ENCODE measurements at regions not wholly inside any gene's neighbourhood (a gene's known extent, or its start where the extent isn't known, plus 50 kb on each side); places are given as distances from the start of the nearest gene placed in this dataset.

GRCh38 chr2:183522489-183523266, 398.4 kb downstream of the NUP35 start:
- TF ChIP-seq EZH2 (IDR thresholded peaks at IDR 0.05; ENCODE audit: low read length): no peak
- TF ChIP-seq, protein P1, sequence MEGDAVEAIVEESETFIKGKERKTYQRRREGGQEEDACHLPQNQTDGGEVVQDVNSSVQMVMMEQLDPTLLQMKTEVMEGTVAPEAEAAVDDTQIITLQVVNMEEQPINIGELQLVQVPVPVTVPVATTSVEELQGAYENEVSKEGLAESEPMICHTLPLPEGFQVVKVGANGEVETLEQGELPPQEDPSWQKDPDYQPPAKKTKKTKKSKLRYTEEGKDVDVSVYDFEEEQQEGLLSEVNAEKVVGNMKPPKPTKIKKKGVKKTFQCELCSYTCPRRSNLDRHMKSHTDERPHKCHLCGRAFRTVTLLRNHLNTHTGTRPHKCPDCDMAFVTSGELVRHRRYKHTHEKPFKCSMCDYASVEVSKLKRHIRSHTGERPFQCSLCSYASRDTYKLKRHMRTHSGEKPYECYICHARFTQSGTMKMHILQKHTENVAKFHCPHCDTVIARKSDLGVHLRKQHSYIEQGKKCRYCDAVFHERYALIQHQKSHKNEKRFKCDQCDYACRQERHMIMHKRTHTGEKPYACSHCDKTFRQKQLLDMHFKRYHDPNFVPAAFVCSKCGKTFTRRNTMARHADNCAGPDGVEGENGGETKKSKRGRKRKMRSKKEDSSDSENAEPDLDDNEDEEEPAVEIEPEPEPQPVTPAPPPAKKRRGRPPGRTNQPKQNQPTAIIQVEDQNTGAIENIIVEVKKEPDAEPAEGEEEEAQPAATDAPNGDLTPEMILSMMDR (optimal IDR thresholded peaks at IDR 0.05 in 1 of 3, IDR thresholded peaks at IDR 0.05 in 1 of 3, conservative IDR thresholded peaks at IDR 0.05 in 1 of 3; ENCODE audit: extremely low read depth in 1 of 3, insufficient read depth in 2 of 3, low read length in 3 of 3): no peak
- Histone ChIP-seq H2AFZ (ENCODE audit: control insufficient read depth, low read length) (no peak overlapping the region), H3K4me2 (ENCODE audit: control insufficient read depth, extremely low read depth, insufficient read depth, low read depth, low read length) (no peak overlapping the region), H3K9me1 (ENCODE audit: control insufficient read depth, extremely low read depth, insufficient read depth, low read length) (no peaks in the 10 kb centered on the region), H3K4me3 (ENCODE audit: control insufficient read depth in 2 of 3, extremely low read depth in 1 of 3, insufficient read depth in 2 of 3, low read depth in 1 of 3, low read length in 3 of 3) (no peak overlapping the region), H3K9me3 (ENCODE audit: control insufficient read depth, low read depth, low read length) (no peaks in the 10 kb centered on the region), H3K27ac (ENCODE audit: control insufficient read depth, insufficient read depth, low read length) (no peak overlapping the region), H3K9ac (ENCODE audit: control insufficient read depth, extremely low read depth, insufficient read depth, low read length) (no peak overlapping the region), H3K27me3 (ENCODE audit: control insufficient read depth, extremely low read depth, insufficient read depth, low read length) (no peaks in the 10 kb centered on the region), H3K4me1 (ENCODE audit: control insufficient read depth, extremely low read depth, insufficient read depth, low read length) (no peaks in the 10 kb centered on the region), H3K79me2 (ENCODE audit: control insufficient read depth, insufficient read depth, low read length) (no peaks in the 10 kb centered on the region), H3K36me3 (ENCODE audit: control insufficient read depth in 2 of 2, extremely low read depth in 1 of 2, insufficient read depth in 2 of 2, low read length in 2 of 2) (no peaks in the 10 kb centered on the region), H4K20me1 (ENCODE audit: control insufficient read depth, extremely low read depth, insufficient read depth, low read length) (no peaks in the 10 kb centered on the region)
- dilution Hi-C loops (cut with MboI; ENCODE audit: extremely low pct_ligation_motif_present, low sequenced_read_pairs): no loop called here
- FAIRE-seq: no peak
- no peak for DNase-seq (ENCODE audit: low read depth, low spot score)

GRCh38 chr2:183530333-183530901, 406.2 kb downstream of the NUP35 start:
- DNase-seq (ENCODE audit: low read depth, low spot score) (no peak), FAIRE-seq (no peak)
- Histone ChIP-seq H2AFZ (ENCODE audit: control insufficient read depth, low read length) (no peak overlapping the region), H3K9ac (ENCODE audit: control insufficient read depth, extremely low read depth, insufficient read depth, low read length) (no peak overlapping the region), H3K9me3 (ENCODE audit: control insufficient read depth, low read depth, low read length) (no peaks in the 10 kb centered on the region), H3K36me3 (ENCODE audit: control insufficient read depth in 2 of 2, extremely low read depth in 1 of 2, insufficient read depth in 2 of 2, low read length in 2 of 2) (no peaks in the 10 kb centered on the region), H3K27ac (ENCODE audit: control insufficient read depth, insufficient read depth, low read length) (no peak overlapping the region), H3K79me2 (ENCODE audit: control insufficient read depth, insufficient read depth, low read length) (no peaks in the 10 kb centered on the region), H3K9me1 (ENCODE audit: control insufficient read depth, extremely low read depth, insufficient read depth, low read length) (no peaks in the 10 kb centered on the region), H3K4me1 (ENCODE audit: control insufficient read depth, extremely low read depth, insufficient read depth, low read length) (no peaks in the 10 kb centered on the region), H3K4me2 (ENCODE audit: control insufficient read depth, extremely low read depth, insufficient read depth, low read depth, low read length) (no peak overlapping the region), H3K4me3 (ENCODE audit: control insufficient read depth in 2 of 3, extremely low read depth in 1 of 3, insufficient read depth in 2 of 3, low read depth in 1 of 3, low read length in 3 of 3) (no peak overlapping the region), H3K27me3 (ENCODE audit: control insufficient read depth, extremely low read depth, insufficient read depth, low read length) (no peaks in the 10 kb centered on the region), H4K20me1 (ENCODE audit: control insufficient read depth, extremely low read depth, insufficient read depth, low read length) (no peaks in the 10 kb centered on the region)
- dilution Hi-C loops (cut with MboI; ENCODE audit: extremely low pct_ligation_motif_present, low sequenced_read_pairs): no loop called here
- TF ChIP-seq EZH2 (IDR thresholded peaks at IDR 0.05; ENCODE audit: low read length): no peak
- TF ChIP-seq, protein P1 (optimal IDR thresholded peaks at IDR 0.05 in 1 of 3, IDR thresholded peaks at IDR 0.05 in 1 of 3, conservative IDR thresholded peaks at IDR 0.05 in 1 of 3; ENCODE audit: extremely low read depth in 1 of 3, insufficient read depth in 2 of 3, low read length in 3 of 3): no peak

Measured in keratinocyte (primary cell).